22Rv1 (cell line): ENCODE measurements at regions not wholly inside any gene's neighbourhood (a gene's known extent, or its start where the extent isn't known, plus 50 kb on each side); places are given as distances from the start of the nearest gene placed in this dataset.

ENCODE experiments used
- ZFX ChIP-seq: fragments of 450-650 bp; IDR thresholded peaks from 2 replicates; pipeline ENCODE4 v1.6.1; 2017; ENCODE audit warnings: antibody characterized with exemption, borderline replicate concordance
- TF ChIP-seq, protein P1 (sequence below): fragments of 450-650 bp; IDR thresholded peaks from 2 replicates; pipeline ENCODE4 v1.5.1; 2017; ENCODE audit warnings: mild to moderate bottlenecking

DNA sequence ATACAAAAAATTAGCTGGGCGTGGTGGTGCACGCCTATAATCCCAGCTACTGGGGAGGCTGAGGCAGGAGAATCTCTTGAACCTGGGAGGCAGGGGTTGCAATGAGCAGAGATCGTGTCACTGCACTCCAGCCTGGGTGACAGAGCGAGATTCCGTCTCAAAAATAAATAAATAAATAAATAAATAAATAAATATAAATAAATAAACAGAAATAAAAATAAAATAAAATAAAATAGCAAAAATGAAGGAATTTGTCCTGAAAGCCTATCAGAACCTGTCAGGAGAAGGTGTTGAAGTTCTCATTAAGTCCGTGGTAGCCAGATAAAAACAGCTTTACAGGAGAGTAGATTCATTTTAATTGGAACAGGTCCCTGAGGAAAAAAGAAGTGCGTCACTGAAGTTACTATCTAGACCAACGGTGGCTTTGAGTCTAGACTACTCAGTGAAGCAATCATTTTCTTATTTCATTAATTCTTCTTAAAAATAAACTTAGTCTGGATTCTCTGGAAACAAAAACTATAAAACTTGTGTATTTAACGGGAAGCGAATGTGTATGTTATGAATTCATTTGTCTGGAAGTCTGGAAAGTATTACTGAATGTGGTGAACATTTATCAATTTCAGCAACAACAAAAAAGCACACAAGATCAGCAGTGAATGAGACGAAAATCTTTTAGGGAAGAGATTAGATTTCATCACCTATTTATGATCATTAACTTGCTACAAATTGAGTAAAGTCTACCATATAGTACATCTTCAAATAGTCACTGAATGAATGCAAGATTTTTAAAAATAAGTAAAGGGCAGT is 248.5 kb upstream of the PDE3A start:
- TF ChIP-seq, protein P1, sequence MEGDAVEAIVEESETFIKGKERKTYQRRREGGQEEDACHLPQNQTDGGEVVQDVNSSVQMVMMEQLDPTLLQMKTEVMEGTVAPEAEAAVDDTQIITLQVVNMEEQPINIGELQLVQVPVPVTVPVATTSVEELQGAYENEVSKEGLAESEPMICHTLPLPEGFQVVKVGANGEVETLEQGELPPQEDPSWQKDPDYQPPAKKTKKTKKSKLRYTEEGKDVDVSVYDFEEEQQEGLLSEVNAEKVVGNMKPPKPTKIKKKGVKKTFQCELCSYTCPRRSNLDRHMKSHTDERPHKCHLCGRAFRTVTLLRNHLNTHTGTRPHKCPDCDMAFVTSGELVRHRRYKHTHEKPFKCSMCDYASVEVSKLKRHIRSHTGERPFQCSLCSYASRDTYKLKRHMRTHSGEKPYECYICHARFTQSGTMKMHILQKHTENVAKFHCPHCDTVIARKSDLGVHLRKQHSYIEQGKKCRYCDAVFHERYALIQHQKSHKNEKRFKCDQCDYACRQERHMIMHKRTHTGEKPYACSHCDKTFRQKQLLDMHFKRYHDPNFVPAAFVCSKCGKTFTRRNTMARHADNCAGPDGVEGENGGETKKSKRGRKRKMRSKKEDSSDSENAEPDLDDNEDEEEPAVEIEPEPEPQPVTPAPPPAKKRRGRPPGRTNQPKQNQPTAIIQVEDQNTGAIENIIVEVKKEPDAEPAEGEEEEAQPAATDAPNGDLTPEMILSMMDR: no peak
- TF ChIP-seq ZFX: no peak
